IMR-90 (cell line): ENCODE measurements at regions not wholly inside any gene's neighbourhood (a gene's known extent, or its start where the extent isn't known, plus 50 kb on each side); places are given as distances from the start of the nearest gene placed in this dataset.

ENCODE experiments used
- CEBPB ChIP-seq: IDR thresholded peaks from 2 replicates; pipeline ENCODE4 v1.6.1; 2012; ENCODE audit warnings: low read depth, low read length, improper control_type of control experiment
- CHD1 ChIP-seq: IDR thresholded peaks from 2 replicates; pipeline ENCODE4 v1.6.1; 2012; ENCODE audit warnings: low read depth, low read length, improper control_type of control experiment
- FOS ChIP-seq: fragments of 150-350 bp; IDR thresholded peaks from 2 replicates; pipeline ENCODE4 v1.6.1; 2016; ENCODE audit warnings: low read depth, low read length
- MAFK ChIP-seq: IDR thresholded peaks from 2 replicates; pipeline ENCODE4 v1.6.1; 2012; ENCODE audit warnings: low read depth, low read length, improper control_type of control experiment
- MAZ ChIP-seq: IDR thresholded peaks from 2 replicates; pipeline ENCODE4 v1.6.1; 2012; ENCODE audit warnings: low read depth, mild to moderate bottlenecking, low read length, improper control_type of control experiment, moderate library complexity, borderline replicate concordance
- MXI1 ChIP-seq: IDR thresholded peaks from 2 replicates; pipeline ENCODE4 v1.6.1; 2012; ENCODE audit warnings: low read depth, mild to moderate bottlenecking, low read length, moderate library complexity, borderline replicate concordance
- NFE2L2 ChIP-seq: fragments of 150-350 bp; IDR thresholded peaks from 2 replicates; pipeline ENCODE4 v1.6.1; 2016; ENCODE audit warnings: low read depth, mild to moderate bottlenecking, low read length
- POLR2A ChIP-seq: IDR thresholded peaks from 2 replicates; pipeline ENCODE4 v1.6.1; 2012; ENCODE audit warnings: mild to moderate bottlenecking, low read depth, low read length
- RAD21 ChIP-seq: IDR thresholded peaks from 2 replicates; pipeline ENCODE4 v1.6.1; 2012; ENCODE audit warnings: low read length, improper control_type of control experiment
- RFX5 ChIP-seq: IDR thresholded peaks from 2 replicates; pipeline ENCODE4 v1.8.0; 2012; ENCODE audit warnings: low read depth, mild to moderate bottlenecking, low read length, moderate library complexity
- SMC3 ChIP-seq: fragments of 150-350 bp; IDR thresholded peaks from 2 replicates; pipeline ENCODE4 v1.6.1; 2016; ENCODE audit warnings: low read depth, mild to moderate bottlenecking, antibody characterized with exemption, low read length, moderate library complexity
- TF ChIP-seq, protein P1 (sequence below): conservative IDR thresholded peaks from 2 replicates; pipeline ENCODE4 v1.5.1; 2012; ENCODE audit warnings: mild to moderate bottlenecking, low read depth, low read length, improper control_type of control experiment
- TF ChIP-seq, protein P2 (sequence below): fragments of 150-350 bp; IDR thresholded peaks from 2 replicates; pipeline ENCODE4 v1.6.1; 2016; ENCODE audit warnings: low read depth, mild to moderate bottlenecking, low read length, moderate library complexity, borderline replicate concordance
- TF ChIP-seq, protein P3 (sequence below): fragments of 150-350 bp; IDR thresholded peaks from 2 replicates; pipeline ENCODE4 v1.6.1; 2017; ENCODE audit warnings: mild to moderate bottlenecking, antibody characterized with exemption, low read length, low read depth

DNA sequence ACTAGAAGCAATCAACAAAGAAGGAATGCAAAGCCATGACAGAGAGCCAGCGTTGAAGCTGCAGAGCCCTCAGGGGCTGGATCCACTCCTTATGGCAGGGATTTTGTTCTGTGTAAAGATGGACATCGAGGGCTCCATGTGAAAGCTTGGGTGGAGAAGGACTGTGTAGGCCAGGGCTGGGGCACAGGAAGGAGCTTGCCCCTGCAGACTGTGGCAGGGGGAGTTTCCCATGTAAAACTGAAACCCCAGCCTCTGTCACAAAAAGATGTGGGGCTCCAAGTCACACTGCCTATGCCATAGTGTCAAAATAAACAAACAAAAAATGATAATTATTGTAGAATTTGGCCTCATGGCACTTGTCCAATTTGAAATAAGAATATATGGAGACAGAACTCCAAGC lies 408.7 kb upstream of the HS6ST1 start:
- TF ChIP-seq, protein P1, sequence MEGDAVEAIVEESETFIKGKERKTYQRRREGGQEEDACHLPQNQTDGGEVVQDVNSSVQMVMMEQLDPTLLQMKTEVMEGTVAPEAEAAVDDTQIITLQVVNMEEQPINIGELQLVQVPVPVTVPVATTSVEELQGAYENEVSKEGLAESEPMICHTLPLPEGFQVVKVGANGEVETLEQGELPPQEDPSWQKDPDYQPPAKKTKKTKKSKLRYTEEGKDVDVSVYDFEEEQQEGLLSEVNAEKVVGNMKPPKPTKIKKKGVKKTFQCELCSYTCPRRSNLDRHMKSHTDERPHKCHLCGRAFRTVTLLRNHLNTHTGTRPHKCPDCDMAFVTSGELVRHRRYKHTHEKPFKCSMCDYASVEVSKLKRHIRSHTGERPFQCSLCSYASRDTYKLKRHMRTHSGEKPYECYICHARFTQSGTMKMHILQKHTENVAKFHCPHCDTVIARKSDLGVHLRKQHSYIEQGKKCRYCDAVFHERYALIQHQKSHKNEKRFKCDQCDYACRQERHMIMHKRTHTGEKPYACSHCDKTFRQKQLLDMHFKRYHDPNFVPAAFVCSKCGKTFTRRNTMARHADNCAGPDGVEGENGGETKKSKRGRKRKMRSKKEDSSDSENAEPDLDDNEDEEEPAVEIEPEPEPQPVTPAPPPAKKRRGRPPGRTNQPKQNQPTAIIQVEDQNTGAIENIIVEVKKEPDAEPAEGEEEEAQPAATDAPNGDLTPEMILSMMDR = no peak
- TF ChIP-seq, protein P2, sequence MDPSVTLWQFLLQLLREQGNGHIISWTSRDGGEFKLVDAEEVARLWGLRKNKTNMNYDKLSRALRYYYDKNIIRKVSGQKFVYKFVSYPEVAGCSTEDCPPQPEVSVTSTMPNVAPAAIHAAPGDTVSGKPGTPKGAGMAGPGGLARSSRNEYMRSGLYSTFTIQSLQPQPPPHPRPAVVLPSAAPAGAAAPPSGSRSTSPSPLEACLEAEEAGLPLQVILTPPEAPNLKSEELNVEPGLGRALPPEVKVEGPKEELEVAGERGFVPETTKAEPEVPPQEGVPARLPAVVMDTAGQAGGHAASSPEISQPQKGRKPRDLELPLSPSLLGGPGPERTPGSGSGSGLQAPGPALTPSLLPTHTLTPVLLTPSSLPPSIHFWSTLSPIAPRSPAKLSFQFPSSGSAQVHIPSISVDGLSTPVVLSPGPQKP = no peak
- TF ChIP-seq, protein P3, sequence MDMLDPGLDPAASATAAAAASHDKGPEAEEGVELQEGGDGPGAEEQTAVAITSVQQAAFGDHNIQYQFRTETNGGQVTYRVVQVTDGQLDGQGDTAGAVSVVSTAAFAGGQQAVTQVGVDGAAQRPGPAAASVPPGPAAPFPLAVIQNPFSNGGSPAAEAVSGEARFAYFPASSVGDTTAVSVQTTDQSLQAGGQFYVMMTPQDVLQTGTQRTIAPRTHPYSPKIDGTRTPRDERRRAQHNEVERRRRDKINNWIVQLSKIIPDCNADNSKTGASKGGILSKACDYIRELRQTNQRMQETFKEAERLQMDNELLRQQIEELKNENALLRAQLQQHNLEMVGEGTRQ = no peak
- TF ChIP-seq SMC3 (no peak), RFX5 (no peak), CEBPB (no peak), RAD21 (no peak), MXI1 (no peak), MAFK (no peak), POLR2A (no peak), FOS (no peak), CHD1 (no peak), NFE2L2 (no peak), MAZ (no peak)
